GM13976 (cell line): ENCODE measurements at regions not wholly inside any gene's neighbourhood (a gene's known extent, or its start where the extent isn't known, plus 50 kb on each side); places are given as distances from the start of the nearest gene placed in this dataset.
"Not testable (repeated sequence)": the region's sequence is repeated elsewhere in the genome, so short reads cannot be mapped to it uniquely, and the experiment has no call there.

ENCODE experiments used
- DNase-seq: peaks from one replicate; pipeline ENCODE4 v3.0.0; 2012; ENCODE audit warnings: low spot score
- CTCF ChIP-seq: IDR thresholded peaks from 2 replicates; pipeline ENCODE4 v1.5.1; 2012; ENCODE audit warnings: borderline replicate concordance, mild to moderate bottlenecking; ENCODE audit not compliant: insufficient read depth; ENCODE audit errors: extremely low read depth, missing control alignments, control extremely low read depth
- in situ Hi-C: fragments of 300-500 bp; cut with MboI; formaldehyde crosslinking; loops from one replicate; pipeline ENCODE4 v1.12.0; 2022; ENCODE audit warnings: low sequenced_read_pairs, mixed read lengths, inconsistent platforms; ENCODE audit not compliant: unreplicated experiment

DNA sequence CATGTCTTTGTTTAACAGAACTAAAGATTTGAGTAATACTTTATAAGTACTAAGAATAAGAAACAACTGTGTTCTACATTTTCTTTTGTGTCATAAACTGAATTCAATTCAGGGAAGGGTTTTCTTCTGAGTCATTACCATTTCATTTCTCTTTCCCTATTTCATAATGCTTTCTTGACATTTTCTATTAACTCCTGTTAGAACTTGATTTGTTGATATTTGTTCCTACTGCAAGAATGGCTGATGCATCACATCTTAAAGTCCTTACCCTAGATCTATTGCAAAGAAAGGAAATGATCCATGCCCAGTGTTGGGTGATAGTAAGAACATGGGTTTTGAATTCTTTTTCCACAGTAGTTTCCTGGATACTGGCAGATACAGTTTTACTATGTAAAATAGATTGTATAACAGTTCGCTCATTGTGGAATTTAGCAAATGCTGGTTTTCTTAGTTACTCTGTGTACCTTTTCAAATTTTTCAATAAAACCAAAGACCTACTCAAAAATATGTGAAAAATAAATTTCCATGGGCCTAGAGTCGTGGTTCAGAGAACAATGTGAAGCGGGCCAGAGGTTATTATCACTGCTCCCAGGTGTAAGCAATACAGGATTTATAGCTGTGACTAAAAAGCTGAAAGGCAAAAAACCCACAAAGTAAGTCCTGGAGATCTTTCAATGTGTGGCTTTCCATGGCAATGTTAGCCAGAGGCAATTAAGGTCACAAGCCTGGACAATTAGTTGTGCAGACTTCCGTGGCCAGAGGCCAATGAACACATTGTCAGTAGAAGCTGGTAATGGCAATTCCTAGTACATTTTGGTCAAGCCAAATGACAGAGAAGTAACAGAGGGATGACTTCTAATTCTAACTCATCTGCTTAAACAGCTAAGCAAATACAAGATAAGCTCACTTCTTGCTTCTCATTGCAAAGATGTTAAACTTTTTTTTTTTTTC, 127.3 kb upstream of the FAT4 start:
- no peak for TF ChIP-seq CTCF
- no peak for DNase-seq
- in situ Hi-C loops = no loop called here

- in situ Hi-C loops = no loop called here
- no peak for TF ChIP-seq CTCF
- DNase-seq = no peak
Measured at GRCh38 chr4:125184116-125184515, 130.6 kb upstream of the FAT4 start.

- DNase-seq = no peak
- in situ Hi-C loops = no loop called here
- no peak for TF ChIP-seq CTCF
Measured at GRCh38 chr4:125181804-125182203, 133.0 kb upstream of the FAT4 start.

GRCh38 chr4:125179727-125180126, 135.0 kb upstream of the FAT4 start:
- no peak for DNase-seq
- TF ChIP-seq CTCF = no peak
- in situ Hi-C loops = no loop called here

DNA sequence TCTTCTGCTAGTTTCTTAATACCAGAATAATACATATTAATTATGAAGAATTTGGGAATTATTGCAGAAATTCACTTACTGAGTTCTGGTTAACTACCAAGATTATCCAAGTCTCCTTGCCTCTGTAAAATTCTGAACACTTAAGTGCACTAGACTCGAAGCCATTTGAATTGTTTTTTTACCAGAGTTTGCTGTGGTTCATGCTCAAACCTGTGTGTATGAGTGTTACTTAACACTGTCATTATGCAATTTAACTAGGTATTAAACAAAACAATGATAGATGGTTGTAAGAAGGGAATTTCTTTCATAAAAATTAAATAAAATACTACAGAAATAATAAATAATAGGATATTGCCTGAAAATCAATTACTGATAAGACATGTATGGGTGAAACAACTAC, 145.6 kb upstream of the FAT4 start:
- DNase-seq = no peak
- in situ Hi-C loops = no loop called here
- no peak for TF ChIP-seq CTCF

- no peak for TF ChIP-seq CTCF
- in situ Hi-C loops = no loop called here
- no peak for DNase-seq
Measured at GRCh38 chr4:125168531-125168930, 146.2 kb upstream of the FAT4 start.

- DNase-seq, in situ Hi-C loops: not testable (repeated sequence)
Measured at GRCh38 chr4:125166012-125166411, 148.7 kb upstream of the FAT4 start.
